Activated effector memory CD4-positive, alpha-beta T cell treated with Interleukin-2 at 50 U/mL for 16 hours (primary cell): ENCODE measurements at regions not wholly inside any gene's neighbourhood (a gene's known extent, or its start where the extent isn't known, plus 50 kb on each side); places are given as distances from the start of the nearest gene placed in this dataset.
"Not testable (repeated sequence)": the region's sequence is repeated elsewhere in the genome, so short reads cannot be mapped to it uniquely, and the experiment has no call there.

ENCODE experiments used
- DNase-seq: peaks from one replicate; pipeline ENCODE4 v3.0.0-alpha.2; 2020

GRCh38 chr5:67864335-67864734 lies 351.2 kb upstream of the PIK3R1 start:
- not testable (repeated sequence) for DNase-seq

- DNase-seq, result no peak
These were observed 357.0 kb upstream of the PIK3R1 start for GRCh38 chr5:67858471-67859031.

- no peak for DNase-seq
These were observed 358.1 kb upstream of the PIK3R1 start for GRCh38 chr5:67857502-67857901.

- DNase-seq, result no peak
These were observed 360.0 kb upstream of the PIK3R1 start for GRCh38 chr5:67855523-67855922.

- not testable (repeated sequence) for DNase-seq
These were observed 364.6 kb upstream of the PIK3R1 start for GRCh38 chr5:67850906-67851305.

- no peak for DNase-seq
These were observed 370.6 kb upstream of the PIK3R1 start for GRCh38 chr5:67844924-67845323.

GRCh38 chr5:67842806-67843205 lies 372.8 kb upstream of the PIK3R1 start:
- DNase-seq, result no peak

GRCh38 chr5:67837225-67837624 lies 378.3 kb upstream of the PIK3R1 start:
- not testable (repeated sequence) for DNase-seq

- DNase-seq, result not testable (repeated sequence)
These were observed 379.1 kb upstream of the PIK3R1 start for GRCh38 chr5:67836496-67836895.

GRCh38 chr5:67831048-67831447 lies 384.5 kb upstream of the PIK3R1 start:
- DNase-seq, result no peak

GRCh38 chr5:67827541-67827940 lies 388.0 kb upstream of the PIK3R1 start:
- DNase-seq, result no peak

- DNase-seq, result no peak
These were observed 390.7 kb upstream of the PIK3R1 start for GRCh38 chr5:67824852-67825251.

GRCh38 chr5:67817652-67818051 lies 397.9 kb upstream of the PIK3R1 start:
- no peak for DNase-seq

- no peak for DNase-seq
These were observed 399.1 kb upstream of the PIK3R1 start for GRCh38 chr5:67816456-67816855.

GRCh38 chr5:67815455-67816391 lies 399.8 kb upstream of the PIK3R1 start:
- DNase-seq, result no peak

GRCh38 chr5:67814569-67815311 lies 400.8 kb upstream of the PIK3R1 start:
- DNase-seq, result no peak

- no peak for DNase-seq
These were observed 401.5 kb upstream of the PIK3R1 start for GRCh38 chr5:67813877-67814539.

- DNase-seq, result no peak
These were observed 406.0 kb upstream of the PIK3R1 start for GRCh38 chr5:67809589-67809988.

- no peak for DNase-seq
These were observed 407.2 kb upstream of the PIK3R1 start for GRCh38 chr5:67808340-67808739.

- no peak for DNase-seq
These were observed 408.1 kb upstream of the PIK3R1 start for GRCh38 chr5:67807439-67807888.

GRCh38 chr5:67806654-67807438 lies 408.7 kb upstream of the PIK3R1 start:
- DNase-seq, result no peak
